Chondrocyte (in vitro differentiated cells): ENCODE measurements at regions not wholly inside any gene's neighbourhood (a gene's known extent, or its start where the extent isn't known, plus 50 kb on each side); places are given as distances from the start of the nearest gene placed in this dataset.

Experiments used
- DNase-seq: peaks from one replicate; pipeline ENCODE4 v3.0.0; 2021; ENCODE audit warnings: mixed read lengths, low spot score
- H3K27ac Mint-ChIP-seq: one replicate; pipeline ENCODE4 v1.8.0; 2021; ENCODE audit warnings: mild to moderate bottlenecking, moderate library complexity, mixed read lengths; ENCODE audit not compliant: unreplicated experiment
- H3K27me3 Mint-ChIP-seq: 2 replicates; pipeline ENCODE4 v1.8.0; 2021; ENCODE audit warnings: low read depth, mixed read lengths
- H3K36me3 Mint-ChIP-seq: 2 replicates; pipeline ENCODE4 v1.8.0; 2021; ENCODE audit warnings: low read depth, mixed read lengths
- H3K4me1 Mint-ChIP-seq: 2 replicates; pipeline ENCODE4 v1.8.0; 2021; ENCODE audit warnings: low read depth, mild to moderate bottlenecking, mixed read lengths
- H3K4me3 Mint-ChIP-seq: one replicate; pipeline ENCODE4 v1.8.0; 2021; ENCODE audit warnings: mild to moderate bottlenecking, moderate library complexity, mixed read lengths; ENCODE audit not compliant: unreplicated experiment
- H3K9me3 Mint-ChIP-seq: 2 replicates; pipeline ENCODE4 v1.8.0; 2021; ENCODE audit warnings: low read depth, mixed read lengths
- CTCF ChIP-seq: fragments of 200-600 bp; sonication (generic); IDR thresholded peaks from 2 replicates; pipeline ENCODE4 v1.5.0; 2021; ENCODE audit warnings: antibody characterized with exemption, mild to moderate bottlenecking, moderate library complexity

DNA sequence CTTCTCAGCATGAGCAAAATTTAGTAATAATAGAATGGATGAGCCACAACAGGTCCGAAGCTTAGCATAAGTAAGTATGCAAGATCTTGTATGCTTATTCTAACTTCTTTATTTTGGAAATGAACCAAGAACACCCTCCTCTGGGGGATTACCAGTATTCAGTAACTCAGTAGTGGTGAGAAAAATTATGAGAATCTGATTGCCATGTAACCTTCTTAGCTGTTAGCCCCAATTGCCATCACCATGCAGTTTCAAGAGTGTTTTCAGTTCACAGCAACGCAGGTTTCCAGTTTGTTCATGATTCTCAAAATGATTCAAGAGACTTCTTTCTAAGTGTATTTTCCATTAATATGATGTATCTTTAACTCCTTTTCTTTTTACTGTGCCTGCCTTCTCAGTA, 1507.6 kb upstream of the SEL1L start:
- H3K27me3 Mint-ChIP-seq = no peaks in the 10 kb centered on the region
- peaks cover 9% of the 10 kb centered on the region for H3K4me1 Mint-ChIP-seq
- no peak for TF ChIP-seq CTCF
- H3K4me3 Mint-ChIP-seq = no peak overlapping the region
- no peak for DNase-seq
- no peaks in the 10 kb centered on the region for H3K9me3 Mint-ChIP-seq
- H3K27ac Mint-ChIP-seq = no peak overlapping the region
- H3K36me3 Mint-ChIP-seq = no peaks in the 10 kb centered on the region

DNA sequence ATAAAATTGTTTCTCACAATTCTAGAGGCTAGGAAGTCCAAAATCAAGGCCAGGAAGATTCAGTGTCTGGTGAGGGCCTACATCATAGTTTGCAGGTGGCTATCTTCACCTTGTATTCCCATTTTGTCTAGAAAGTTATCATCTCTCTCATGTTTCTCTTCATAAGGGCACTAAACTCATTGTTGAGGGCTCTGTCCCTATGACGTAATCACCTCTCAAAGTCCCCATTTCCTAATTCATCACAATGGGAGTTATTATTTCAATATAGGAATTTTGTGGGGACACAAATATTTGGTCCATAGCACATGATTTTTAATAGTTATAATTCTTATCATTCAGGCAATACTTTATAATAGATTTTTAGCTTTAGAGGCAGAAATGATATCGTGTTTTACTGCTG, 1509.2 kb upstream of the SEL1L start:
- DNase-seq = no peak
- peaks cover 9% of the 10 kb centered on the region for H3K4me1 Mint-ChIP-seq
- no peaks in the 10 kb centered on the region for H3K9me3 Mint-ChIP-seq
- H3K27ac Mint-ChIP-seq = no peak overlapping the region
- H3K27me3 Mint-ChIP-seq = no peaks in the 10 kb centered on the region
- no peak for TF ChIP-seq CTCF
- H3K36me3 Mint-ChIP-seq = no peaks in the 10 kb centered on the region
- H3K4me3 Mint-ChIP-seq = no peak overlapping the region

DNA sequence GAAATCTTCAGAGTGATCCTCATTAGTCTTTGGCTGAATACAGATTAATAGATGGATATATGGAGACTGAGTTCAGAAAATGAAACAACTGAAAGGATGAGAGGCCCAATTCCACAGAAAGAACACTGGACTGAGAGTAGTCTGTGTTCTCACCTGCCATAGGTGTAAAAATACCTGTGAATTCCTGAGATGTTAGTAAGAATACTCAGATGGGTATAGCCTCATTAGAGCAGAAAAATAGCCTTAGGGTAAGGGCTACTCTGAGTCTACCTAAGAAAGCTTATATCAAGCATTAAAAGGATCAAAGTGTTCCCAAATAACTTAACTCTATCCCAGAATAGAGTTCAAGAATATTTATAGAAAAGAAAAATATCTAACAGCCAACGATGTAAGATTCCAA, 1510.3 kb upstream of the SEL1L start:
- Mint-ChIP-seq H3K27me3 (no peaks in the 10 kb centered on the region), H3K4me1 (peaks cover 9% of the 10 kb centered on the region), H3K36me3 (no peaks in the 10 kb centered on the region), H3K9me3 (no peaks in the 10 kb centered on the region), H3K27ac (no peak overlapping the region), H3K4me3 (no peak overlapping the region)
- TF ChIP-seq CTCF = no peak
- DNase-seq = no peak

GRCh38 chr14:83047059-83047830, 1513.6 kb upstream of the SEL1L start:
- no peaks in the 10 kb centered on the region for H3K27me3 Mint-ChIP-seq
- no peak for DNase-seq
- no peaks in the 10 kb centered on the region for H3K9me3 Mint-ChIP-seq
- H3K27ac Mint-ChIP-seq = no peak overlapping the region
- H3K36me3 Mint-ChIP-seq = no peaks in the 10 kb centered on the region
- TF ChIP-seq CTCF = no peak
- H3K4me3 Mint-ChIP-seq = no peak overlapping the region
- H3K4me1 Mint-ChIP-seq = no peaks in the 10 kb centered on the region

GRCh38 chr14:83053022-83053710, 1519.5 kb upstream of the SEL1L start:
- TF ChIP-seq CTCF = no peak
- no peaks in the 10 kb centered on the region for H3K27me3 Mint-ChIP-seq
- H3K4me1 Mint-ChIP-seq = no peaks in the 10 kb centered on the region
- no peak overlapping the region for H3K4me3 Mint-ChIP-seq
- H3K9me3 Mint-ChIP-seq = no peaks in the 10 kb centered on the region
- H3K36me3 Mint-ChIP-seq = no peaks in the 10 kb centered on the region
- H3K27ac Mint-ChIP-seq = no peak overlapping the region
- no peak for DNase-seq
